HL-60/S4 treated with phorbol 12-myristate 13-acetate at 8.2 ng/mL for 4 days and 3 days (cell line): ENCODE measurements at regions not wholly inside any gene's neighbourhood (a gene's known extent, or its start where the extent isn't known, plus 50 kb on each side); places are given as distances from the start of the nearest gene placed in this dataset.

Source experiments
- in situ Hi-C: fragments of 300-500 bp; cut with MboI; formaldehyde crosslinking; loops from 2 replicates; pipeline ENCODE4 v1.15.0; 2022; ENCODE audit warnings: low sequenced_read_pairs

DNA sequence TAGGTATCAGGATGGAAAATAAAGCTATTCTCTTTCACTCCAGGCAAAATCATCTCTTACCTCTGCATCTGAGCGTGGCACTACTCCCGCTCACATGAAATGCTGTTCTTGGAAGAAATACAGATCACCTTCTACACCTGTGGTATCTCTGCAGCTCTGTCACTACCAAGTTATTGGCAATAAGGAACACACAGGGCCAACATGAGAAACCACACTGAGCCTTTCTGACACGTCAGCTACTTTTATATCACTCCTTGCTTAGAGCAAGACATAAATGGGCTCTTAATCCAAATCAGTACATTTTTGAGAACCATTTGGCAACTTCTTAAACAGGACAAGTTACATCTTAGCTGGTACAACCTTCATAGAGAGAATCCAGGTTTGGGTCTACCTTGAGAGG, 101.8 kb upstream of the GUCY1A1 start:
- in situ Hi-C loops = no loop called here

DNA sequence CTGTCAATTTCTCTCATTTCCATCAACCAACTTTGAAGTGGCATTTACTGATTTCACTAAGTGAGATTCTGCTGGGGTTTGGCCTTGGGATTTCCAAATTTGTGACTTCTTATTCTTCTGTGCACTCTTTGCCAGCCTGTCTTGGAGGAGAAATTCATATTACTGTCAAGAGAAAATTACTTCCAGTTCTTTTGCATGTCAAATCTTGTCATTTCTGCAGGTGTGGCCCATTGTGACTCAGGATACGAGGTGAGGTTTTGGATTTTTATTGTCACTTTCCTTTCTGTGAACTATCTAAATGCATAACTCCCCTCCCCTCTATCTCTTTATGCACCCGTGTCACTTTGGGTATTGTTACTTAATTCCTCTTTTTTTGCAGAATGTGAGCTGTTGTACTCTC, 102.6 kb upstream of the GUCY1A1 start:
- in situ Hi-C loops = no loop called here

DNA sequence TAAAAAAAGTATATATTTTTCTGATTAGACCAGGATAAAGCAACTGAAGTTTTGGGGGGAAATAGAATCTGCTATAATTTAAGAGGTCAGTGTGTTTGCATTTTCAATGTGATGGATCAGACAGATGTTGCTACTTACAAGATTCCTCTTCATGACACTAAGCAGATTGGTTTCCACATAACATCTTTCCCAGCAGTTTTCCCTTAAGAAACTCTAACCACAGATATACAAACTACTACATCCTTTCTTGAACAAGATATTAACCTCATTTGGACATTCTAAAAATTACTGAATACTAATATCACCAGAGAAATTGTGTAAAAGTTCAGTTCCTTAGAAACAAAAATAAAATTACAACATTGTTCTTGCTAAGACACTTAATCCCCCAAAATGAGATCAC, 106.7 kb upstream of the GUCY1A1 start:
- in situ Hi-C loops = no loop called here

DNA sequence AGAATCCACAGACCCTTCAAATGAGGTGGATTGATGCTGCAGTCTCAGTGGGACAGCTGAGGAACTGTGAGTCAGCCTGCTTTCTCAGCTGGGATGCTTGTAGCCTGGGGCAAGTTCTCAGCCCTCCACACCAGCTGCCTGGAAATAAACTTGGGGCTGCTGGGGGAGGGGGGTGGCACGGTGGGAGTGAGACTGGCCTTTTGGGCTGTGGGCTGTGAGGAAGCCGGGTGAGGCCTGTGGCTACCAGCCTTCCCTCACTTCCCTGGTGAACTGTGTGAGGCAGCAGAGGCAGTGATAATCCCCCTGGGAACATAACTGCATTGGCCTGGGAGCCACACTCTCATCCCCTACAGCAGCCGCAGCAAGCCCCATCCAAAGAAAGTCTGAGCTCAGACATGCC, 114.5 kb upstream of the GUCY1A1 start:
- in situ Hi-C loops = no loop called here

DNA sequence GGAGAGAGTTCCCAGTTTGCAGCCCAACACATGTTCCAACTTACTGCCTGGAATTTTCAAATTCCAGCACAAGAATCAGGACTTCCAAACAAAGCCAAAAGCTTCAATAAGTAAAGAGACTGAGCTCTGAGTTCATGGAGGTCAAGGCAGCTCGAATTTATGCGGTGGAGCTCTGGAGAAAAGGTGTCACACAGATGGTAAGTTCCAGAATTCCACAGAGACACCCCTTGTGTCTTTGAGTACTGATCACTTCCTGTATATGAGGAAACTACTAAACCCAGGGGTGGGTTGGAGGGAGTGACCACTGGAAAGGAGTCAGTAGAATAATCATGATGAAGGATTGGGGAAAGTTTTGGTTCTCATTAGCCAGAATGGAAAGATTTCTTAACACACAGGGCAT, 118.5 kb upstream of the GUCY1A1 start:
- in situ Hi-C loops = no loop called here

DNA sequence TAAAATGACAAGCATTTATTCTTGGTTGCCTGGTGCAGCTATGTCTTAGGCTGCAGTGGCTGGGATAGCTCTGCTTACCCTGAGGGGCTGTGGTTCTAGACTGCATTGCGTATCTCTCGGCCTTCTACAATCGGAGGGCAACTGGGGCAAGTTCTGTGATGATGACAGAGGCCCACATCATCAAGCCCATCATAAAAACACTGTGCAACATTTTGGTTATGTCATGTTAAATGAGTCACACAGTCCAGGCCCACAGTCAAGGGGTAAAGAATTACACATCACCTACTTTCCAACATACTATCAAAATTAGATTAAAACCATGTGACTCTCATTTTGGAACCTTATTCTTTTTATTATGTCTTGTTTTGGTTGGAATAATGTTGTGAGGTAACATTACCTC, 120.2 kb upstream of the GUCY1A1 start:
- in situ Hi-C loops = no loop called here

DNA sequence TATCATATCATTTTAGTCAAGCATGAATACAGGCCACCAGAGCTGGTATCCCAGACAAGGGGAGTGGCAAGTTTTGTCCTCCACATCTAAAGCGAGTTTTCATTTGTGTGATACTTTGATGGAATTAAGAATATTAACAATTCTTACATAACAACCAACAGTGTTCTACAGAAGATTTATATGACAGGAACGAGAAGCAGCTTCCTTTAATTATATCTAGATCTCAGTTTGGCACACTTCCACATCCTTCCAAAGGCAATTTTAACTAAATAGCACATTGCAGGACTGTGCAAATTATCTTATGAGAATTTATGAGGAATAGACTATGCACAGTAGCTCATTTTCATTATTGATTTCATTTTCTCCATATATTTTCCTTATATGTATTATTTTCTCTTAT, 121.2 kb upstream of the GUCY1A1 start:
- in situ Hi-C loops = no loop called here

DNA sequence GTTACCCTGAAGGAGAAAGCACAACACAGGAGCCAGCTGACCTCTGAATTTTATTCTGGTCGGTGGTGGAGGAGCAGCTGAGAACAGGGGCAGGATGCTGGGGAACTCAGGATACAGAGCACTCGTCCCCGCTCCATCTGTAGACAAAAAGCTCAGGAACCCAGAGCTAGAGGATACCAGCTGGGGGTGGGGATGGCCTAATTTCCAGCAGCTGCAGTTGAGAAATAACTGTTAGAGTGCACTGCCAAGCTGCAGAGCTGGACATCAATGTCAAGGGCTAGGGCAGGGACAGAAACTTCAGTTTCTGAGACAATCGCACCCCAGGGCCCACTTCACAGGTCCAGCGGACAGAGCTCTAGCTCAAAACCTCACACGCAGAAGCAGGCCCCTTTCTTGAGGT, 122.1 kb upstream of the GUCY1A1 start:
- in situ Hi-C loops = no loop called here

DNA sequence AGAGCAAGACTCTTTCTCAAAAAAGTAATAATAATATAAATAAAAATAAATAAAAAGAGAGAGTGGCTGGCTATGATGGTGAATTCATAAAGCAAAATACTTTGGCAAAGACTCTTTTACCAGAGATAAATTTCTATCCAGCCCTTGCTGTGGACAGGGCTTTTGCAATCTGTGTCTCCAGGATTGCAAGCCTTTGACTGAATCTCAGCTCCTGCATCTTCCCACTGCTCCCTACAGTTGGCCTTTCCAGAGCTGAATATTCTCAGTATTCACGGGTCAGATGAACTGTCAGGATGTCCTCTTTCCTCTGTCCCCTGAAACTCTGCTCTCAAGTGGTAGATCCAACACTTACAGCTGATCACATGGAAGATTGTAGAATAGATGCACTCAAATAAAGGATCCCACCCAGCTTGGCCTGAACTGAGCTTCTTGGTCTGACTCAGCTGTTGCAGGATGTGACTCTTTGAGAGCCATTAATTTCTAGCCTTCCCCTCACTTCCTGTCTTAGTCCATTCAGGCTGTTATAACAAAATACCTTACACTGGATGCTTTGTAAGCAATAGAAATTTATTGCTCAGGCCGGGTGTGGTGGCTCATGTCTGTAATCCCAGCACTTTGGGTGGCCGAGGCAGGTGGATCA, 123.4 kb upstream of the GUCY1A1 start:
- in situ Hi-C loops = no loop called here

DNA sequence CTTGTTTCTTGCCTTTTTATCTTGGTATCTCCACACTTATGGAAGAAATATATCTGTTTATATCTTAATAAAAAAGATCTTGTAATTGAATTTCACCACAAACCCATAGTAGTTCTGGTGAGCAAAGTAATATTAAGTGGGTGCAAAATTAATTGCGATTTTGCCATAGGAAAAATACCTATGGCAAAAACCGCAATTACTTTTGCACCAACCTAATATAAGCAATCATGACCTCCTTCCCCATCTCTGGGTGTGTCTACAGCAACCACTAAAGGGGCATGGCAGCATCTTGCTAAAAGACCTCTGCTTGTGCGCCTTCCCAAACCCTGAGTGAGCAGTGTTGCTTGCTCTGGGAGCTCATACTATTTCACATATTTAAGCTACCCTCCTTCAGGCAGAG, 124.2 kb upstream of the GUCY1A1 start:
- in situ Hi-C loops = no loop called here

DNA sequence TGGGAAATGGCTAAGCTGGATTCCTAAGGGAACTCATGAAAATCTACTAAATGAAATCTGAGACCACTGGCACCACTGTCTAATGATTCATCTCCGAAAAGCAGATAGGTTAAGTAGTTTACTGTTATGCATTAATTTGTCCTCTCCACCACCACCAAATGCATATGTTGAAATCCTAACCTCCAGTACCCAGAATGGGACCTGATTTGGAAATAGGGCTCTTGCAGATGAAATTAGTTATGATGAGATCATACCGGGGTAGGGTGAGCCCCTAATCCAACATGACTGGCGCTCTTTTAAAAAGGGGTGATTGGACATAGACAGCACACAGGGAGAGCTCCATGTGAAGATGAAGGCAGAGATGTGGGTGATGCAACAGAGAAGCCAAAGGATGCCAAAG, 124.9 kb upstream of the GUCY1A1 start:
- in situ Hi-C loops = no loop called here

DNA sequence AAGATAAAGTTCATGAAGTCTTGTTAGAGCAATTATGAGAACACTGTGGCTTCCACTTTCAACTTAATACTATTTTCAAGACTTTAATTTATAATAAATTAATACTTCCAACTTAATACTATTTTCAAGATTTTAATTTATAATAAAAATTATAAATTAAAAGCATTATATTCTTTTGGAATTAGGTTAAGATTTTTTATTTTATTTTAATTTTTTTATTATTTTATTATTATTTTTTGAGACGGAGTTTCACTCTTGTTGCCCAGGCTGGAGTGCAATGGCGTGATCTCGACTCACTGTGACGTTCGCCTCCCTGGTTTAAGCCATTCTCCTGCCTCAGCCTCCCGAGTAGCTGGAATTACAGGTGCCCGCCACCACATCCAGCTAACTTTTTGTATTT, 126.0 kb upstream of the GUCY1A1 start:
- in situ Hi-C loops = no loop called here

DNA sequence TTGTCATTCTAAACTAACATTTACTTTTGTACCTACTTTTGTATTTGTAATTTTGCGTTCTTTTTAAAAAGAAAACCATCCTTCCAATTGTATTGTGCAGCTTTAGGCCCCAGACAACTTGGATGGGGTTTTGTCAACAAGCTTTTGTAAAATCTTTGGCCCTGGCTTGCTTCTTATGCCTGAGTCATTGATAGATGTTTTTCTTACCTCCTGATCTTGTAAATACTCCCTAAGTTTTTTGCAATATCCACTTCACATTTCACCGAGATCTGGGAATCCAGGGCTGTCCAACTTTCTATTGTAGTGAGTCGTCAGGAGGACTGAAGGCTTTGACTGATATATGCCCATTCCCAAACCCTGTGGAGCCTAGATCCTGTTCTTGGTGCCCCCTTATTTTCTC, 126.9 kb upstream of the GUCY1A1 start:
- in situ Hi-C loops = no loop called here

DNA sequence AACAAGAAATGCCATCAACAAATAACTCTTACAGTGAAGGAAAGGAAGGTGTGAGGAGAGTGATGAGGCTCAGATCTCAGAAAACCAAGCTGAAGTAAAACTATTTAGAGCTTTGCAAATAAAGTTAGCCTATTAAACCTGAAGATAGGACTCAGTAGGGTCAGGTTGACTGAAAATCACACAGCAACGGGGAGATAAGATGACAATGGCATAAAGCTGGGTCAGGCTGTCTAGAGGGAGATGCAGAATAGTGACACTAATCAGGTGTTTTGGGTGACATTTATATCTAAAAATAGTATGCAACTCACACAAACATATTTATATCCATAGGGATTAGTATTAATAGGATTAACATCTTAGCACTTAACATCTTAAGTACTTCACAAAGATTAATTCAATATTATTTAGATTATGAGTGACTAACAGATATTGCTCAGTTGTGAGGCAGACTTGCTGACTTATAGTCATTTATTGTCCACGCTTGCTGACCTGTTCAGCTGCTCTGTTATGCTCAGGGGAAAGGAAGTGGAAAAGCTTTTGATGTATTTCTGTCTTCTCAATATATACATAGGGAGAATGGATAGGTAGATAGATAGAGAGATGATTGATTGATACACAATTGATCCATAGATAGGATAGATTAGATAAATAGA, 130.7 kb upstream of the GUCY1A1 start:
- in situ Hi-C loops = no loop called here

DNA sequence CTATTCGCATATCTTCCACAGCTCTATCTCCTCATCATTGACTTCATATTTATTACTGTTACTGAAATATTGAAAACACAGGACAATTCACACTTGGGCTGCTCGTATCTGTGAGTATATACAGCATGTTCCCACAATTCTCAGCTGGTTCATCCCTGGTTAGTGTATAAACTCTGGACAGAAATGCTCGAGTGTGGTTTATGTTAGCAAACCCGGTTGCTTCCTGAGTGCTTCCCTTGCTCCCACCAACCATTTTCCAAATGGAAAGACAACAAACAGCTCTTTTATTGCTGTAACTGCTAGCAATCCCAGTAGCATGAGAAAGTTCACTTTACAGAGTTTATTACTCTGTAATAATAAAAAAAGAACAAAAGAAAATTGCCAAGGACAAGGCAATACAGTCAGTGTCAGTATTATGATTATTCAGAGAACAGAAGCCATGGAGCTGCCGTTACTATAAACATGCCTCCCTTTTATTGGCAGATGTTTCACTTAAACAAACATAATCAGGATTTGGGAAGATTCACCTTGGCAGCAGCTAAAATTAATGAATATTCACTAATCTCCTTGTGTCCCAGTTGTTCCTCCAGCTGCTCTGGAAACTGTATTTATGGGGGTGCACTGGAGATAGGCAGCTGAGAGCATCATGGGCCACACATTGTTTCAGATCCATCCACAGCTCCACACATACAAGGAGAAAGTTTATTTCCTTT, 134.1 kb upstream of the GUCY1A1 start:
- in situ Hi-C loops = no loop called here

DNA sequence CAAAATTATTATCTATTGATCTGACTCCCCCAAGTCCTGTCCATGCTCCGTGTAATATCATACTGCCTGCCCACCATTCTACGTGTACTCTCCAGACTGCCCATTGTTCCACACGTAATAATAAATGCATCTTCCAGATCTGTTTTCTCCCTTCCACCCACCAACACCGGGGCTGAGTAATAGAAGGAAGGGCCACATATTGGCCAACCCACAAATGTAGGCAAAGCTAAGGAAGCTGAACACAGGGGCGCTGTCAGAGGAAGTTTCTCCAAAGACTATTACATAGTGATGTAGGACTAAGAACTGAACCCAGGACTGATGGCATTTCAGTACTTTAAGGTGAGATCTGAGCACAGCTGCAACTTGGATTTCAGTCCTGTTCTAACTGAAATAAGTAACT, 135.8 kb upstream of the GUCY1A1 start:
- in situ Hi-C loops = no loop called here

DNA sequence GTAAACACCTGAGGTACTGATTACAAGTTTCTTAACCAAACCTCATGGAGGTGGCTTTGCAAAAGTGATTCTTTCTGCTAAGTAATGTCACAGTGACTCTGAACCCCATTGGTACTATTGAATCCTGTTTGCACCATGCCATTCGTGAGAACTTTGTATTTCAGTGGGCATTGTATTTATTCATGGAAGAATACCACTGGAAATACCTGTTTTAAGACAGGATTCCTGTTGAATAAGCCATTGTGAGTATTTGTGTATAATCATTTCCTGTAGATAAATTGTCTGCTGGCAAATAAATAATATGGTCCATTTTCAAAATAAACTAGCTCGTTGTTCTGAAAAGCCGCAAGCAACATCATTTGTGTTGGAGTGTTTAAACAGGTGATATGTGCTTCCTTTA, 136.4 kb upstream of the GUCY1A1 start:
- in situ Hi-C loops = no loop called here

DNA sequence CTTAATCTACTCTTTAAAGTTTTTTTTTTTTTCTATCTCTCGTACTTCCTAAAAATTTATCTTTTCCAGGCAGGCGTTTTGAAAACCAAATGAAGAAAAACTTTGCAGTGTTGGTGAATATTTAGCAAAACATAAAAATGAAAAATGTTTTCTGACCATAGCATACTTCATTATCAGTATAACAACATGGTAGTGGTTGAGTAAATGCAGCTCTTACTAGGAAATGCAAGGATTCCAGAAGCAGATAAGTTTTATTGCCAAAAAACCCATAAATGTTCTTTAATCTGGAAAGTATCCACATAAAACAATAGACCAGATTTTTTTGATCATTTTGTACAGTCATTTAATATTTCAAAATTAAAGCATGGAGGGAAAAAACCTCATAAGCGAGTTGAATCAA, 136.9 kb upstream of the GUCY1A1 start:
- in situ Hi-C loops = no loop called here

DNA sequence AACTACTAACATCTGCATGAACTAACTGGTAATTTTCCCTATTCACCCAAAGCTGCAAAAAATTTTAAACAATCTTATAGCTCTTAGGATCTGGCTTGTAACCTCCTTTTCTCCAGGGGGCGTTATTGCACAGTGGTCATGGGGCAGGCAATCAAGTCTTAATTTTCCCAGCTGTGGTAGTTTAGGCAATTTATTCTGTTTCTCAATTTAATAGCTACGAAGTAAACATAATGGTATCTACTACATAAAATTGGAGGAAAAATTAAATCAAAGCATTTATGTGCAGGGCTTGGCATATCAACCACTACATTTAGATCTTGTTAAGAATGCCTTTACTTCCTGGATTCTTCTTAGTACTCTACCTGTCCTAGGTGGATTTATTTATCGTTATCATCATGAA, 137.4 kb upstream of the GUCY1A1 start:
- in situ Hi-C loops = no loop called here

DNA sequence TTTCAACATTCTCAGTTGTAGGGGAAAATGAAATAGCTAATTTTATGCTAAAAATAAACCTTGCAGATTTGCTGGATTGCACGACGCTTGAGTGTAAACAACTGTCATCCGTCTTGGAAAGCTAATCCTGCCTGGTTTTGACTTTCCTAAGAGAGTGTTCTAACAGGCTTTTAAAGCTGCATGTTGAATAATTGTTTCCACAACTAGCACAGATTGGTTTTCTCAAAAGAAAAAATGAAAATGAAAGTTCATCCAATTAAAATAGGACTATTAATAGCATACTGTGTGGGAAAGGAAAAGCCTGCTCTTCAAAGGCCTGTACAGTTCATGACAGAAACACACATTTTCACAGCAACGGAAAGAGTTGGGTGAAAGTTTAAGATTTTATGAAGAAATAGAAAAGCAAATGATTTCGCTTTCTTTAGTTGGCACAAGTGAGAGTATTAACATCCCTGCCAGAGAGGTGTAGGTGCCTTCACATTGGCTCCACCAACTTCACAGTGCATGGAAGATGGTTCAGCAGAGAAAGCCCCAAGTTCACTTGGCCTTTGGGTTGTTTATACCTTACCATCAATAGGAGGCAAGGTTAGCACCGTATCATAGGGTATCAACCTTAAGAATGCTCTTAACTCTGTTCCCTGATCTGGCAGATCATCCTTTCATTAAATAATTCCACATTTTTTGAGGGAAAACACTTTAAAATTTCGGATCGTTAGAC, 140.0 kb upstream of the GUCY1A1 start:
- in situ Hi-C loops = no loop called here

DNA sequence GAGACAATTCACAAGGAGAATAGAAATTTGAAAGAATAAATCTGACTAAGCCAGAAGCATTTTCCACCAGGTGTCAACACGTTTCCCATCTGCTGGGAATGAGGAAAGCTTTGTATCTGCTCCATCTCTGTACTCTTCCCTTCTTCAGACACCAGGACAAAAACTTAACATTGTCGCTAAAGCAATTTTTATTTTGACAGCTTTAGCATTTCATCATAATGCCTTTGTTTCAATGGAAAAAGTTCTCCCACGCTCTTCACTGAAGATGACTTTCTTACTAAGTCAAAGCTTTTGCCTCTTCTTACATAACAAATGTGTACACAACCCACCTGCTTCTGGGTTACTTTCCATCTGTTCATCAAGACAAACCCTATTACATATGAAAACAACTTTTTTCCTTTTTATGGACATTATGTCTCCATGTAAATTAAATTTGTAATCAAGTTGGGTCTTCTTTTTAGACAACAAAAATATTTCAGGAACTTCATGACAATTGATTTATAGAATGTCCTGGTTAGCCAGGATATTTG, 141.7 kb upstream of the GUCY1A1 start:
- in situ Hi-C loops = no loop called here

DNA sequence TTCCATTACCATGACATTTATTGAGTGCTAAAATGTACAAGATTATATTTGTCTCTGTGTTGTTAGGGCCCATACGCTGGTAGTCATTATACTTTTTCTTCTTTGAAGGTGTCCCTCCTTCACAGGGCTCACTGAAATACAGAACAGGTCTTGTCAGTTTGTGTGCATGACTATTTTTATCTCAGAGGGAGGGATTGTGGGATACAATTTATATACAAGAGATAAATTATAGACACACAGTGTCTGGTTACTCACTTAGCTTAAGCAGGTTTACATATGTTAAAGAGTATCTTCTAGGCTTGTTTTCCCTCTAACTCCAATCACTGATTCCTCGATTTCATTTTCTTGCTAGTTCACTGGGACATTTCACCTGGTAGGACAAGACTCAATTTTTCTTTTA, 143.3 kb upstream of the GUCY1A1 start:
- in situ Hi-C loops = no loop called here
